ENCODE measurements at regions not wholly inside any gene's neighbourhood (a gene's known extent, or its start where the extent isn't known, plus 50 kb on each side); places are given as distances from the start of the nearest gene placed in this dataset.

GRCh38 chr5:168207450-168208029 lies 83.9 kb upstream of the WWC1 start:
- dilution Hi-C loops (cut with MboI; ENCODE audit: extremely low pct_ligation_motif_present, low sequenced_read_pairs) (no loop called here), intact Hi-C loops (cut with micrococcal nuclease) (no loop called here)
- BruUV-seq (replicated peaks) = no TSS peak
- Histone ChIP-seq H3K4me1 (ENCODE audit: control insufficient read depth, extremely low read depth, insufficient read depth, low read length) (no peaks in the 10 kb centered on the region), H3K27ac (ENCODE audit: insufficient read depth, low read depth, low read length) (no peak overlapping the region), H3K9ac (replicated peaks; ENCODE audit: extremely low read depth, insufficient read depth, low read length) (no peak overlapping the region), H3K36me3 (ENCODE audit: control insufficient read depth in 2 of 2, extremely low read depth in 1 of 2, insufficient read depth in 2 of 2, low read length in 2 of 2) (no peaks in the 10 kb centered on the region), H3K9me3 (replicated peaks; ENCODE audit: control insufficient read depth, insufficient read depth, low read length) (no peaks in the 10 kb centered on the region), H3K27me3 (ENCODE audit: control insufficient read depth in 2 of 2, insufficient read depth in 2 of 2, low read length in 2 of 2) (no peaks in the 10 kb centered on the region), H3K79me2 (ENCODE audit: control insufficient read depth, insufficient read depth, low read length) (no peaks in the 10 kb centered on the region), H3K4me2 (ENCODE audit: insufficient read depth, low read length) (no peak overlapping the region), H4K20me1 (replicated peaks; ENCODE audit: control insufficient read depth, extremely low read depth, insufficient read depth, low read length) (no peaks in the 10 kb centered on the region), H2AFZ (ENCODE audit: low read depth, low read length) (no peak overlapping the region), H3K9me1 (replicated peaks; ENCODE audit: control insufficient read depth, extremely low read depth, insufficient read depth, low read length) (no peaks in the 10 kb centered on the region), H3K4me3 (replicated peaks in 1 of 3; ENCODE audit: insufficient read depth in 1 of 3, low read depth in 1 of 3, low read length in 3 of 3) (no peak overlapping the region)
- ChIA-PET POLR2A (no interaction called here), CTCF (interaction anchor here (1.2 kb wide), 1 partner anchor 12 kb away, joined by 3 read pairs; no protein-coding TSS in a partner anchor)
- DNase-seq (ENCODE audit: low read depth, low spot score) = no peak
- no peak for FAIRE-seq
- TF ChIP-seq FOS (IDR thresholded peaks at IDR 0.05; ENCODE audit: borderline replicate concordance, insufficient read depth, low read length) = no peak

- no peak overlapping the region for H2AFZ ChIP-seq (ENCODE audit: low read depth, low read length)
- TF ChIP-seq FOS (IDR thresholded peaks at IDR 0.05; ENCODE audit: borderline replicate concordance, insufficient read depth, low read length) (no peak), MAX (IDR thresholded peaks at IDR 0.05; ENCODE audit: insufficient read depth, insufficient read length) (no peak), EZH2 (IDR thresholded peaks at IDR 0.05; ENCODE audit: borderline replicate concordance, low read depth, low read length, severe bottlenecking) (no peak), POLR2AphosphoS5 (IDR thresholded peaks at IDR 0.05; ENCODE audit: insufficient read depth, low read depth, low read length) (no peak), MYC (IDR thresholded peaks at IDR 0.05; ENCODE audit: low read depth, low read length) (no peak), CTCF (IDR thresholded peaks at IDR 0.05; ENCODE audit: extremely low read depth in 1 of 2, insufficient read depth in 1 of 2, low read depth in 1 of 2, low read length in 2 of 2) (no peak), GATA2 (IDR thresholded peaks at IDR 0.05; ENCODE audit: insufficient read depth, insufficient read length, low read depth, low read length) (no peak), POLR2A (IDR thresholded peaks at IDR 0.05; ENCODE audit: low read depth, low read length) (no peak), JUN (IDR thresholded peaks at IDR 0.05; ENCODE audit: borderline replicate concordance, insufficient read depth, insufficient read length, low read depth) (no peak)
- H3K27ac ChIP-seq (ENCODE audit: insufficient read depth, low read depth, low read length) = no peak overlapping the region
- H3K36me3 ChIP-seq (ENCODE audit: control insufficient read depth in 2 of 2, extremely low read depth in 1 of 2, insufficient read depth in 2 of 2, low read length in 2 of 2) = no peaks in the 10 kb centered on the region
- no peaks in the 10 kb centered on the region for H3K4me1 ChIP-seq (ENCODE audit: control insufficient read depth, extremely low read depth, insufficient read depth, low read length)
- ChIA-PET CTCF (interaction anchor here (1.3 kb wide), 1 partner anchor 10 kb away, joined by 3 read pairs; no protein-coding TSS in a partner anchor), POLR2A (no interaction called here)
- no peaks in the 10 kb centered on the region for H3K79me2 ChIP-seq (ENCODE audit: control insufficient read depth, insufficient read depth, low read length)
- H3K4me2 ChIP-seq (ENCODE audit: insufficient read depth, low read length) = no peak overlapping the region
- DNase-seq (ENCODE audit: low read depth, low spot score) (peak; percentile 23), FAIRE-seq (no peak)
- H3K4me3 ChIP-seq (replicated peaks in 1 of 3; ENCODE audit: insufficient read depth in 1 of 3, low read depth in 1 of 3, low read length in 3 of 3) = no peak overlapping the region
- H3K9me3 ChIP-seq (replicated peaks; ENCODE audit: control insufficient read depth, insufficient read depth, low read length) = no peaks in the 10 kb centered on the region
- dilution Hi-C loops (cut with MboI; ENCODE audit: extremely low pct_ligation_motif_present, low sequenced_read_pairs) = no loop called here
- intact Hi-C loops (cut with micrococcal nuclease) = no loop called here
- H3K27me3 ChIP-seq (ENCODE audit: control insufficient read depth in 2 of 2, insufficient read depth in 2 of 2, low read length in 2 of 2) = no peaks in the 10 kb centered on the region
- H3K9me1 ChIP-seq (replicated peaks; ENCODE audit: control insufficient read depth, extremely low read depth, insufficient read depth, low read length) = no peaks in the 10 kb centered on the region
- H3K9ac ChIP-seq (replicated peaks; ENCODE audit: extremely low read depth, insufficient read depth, low read length) = no peak overlapping the region
- no TSS peak for BruUV-seq (replicated peaks)
- H4K20me1 ChIP-seq (replicated peaks; ENCODE audit: control insufficient read depth, extremely low read depth, insufficient read depth, low read length) = no peaks in the 10 kb centered on the region
Measured at GRCh38 chr5:168209244-168209995, 82.0 kb upstream of the WWC1 start.

Measured in endothelial cell of umbilical vein (primary cell).